Gastrocnemius medialis (tissue), 4 donors: ENCODE measurements at regions not wholly inside any gene's neighbourhood (a gene's known extent, or its start where the extent isn't known, plus 50 kb on each side); places are given as distances from the start of the nearest gene placed in this dataset.
A peak's percentile ranks its signal among the peaks of the same experiment; 100 is the strongest.

Source experiments
- ATAC-seq, 2 donors: fragments of 150-250 bp; one replicate each; pipeline ENCODE4 v1.9.1; 2016
- DNase-seq, 2 donors: peaks; one replicate each; pipeline ENCODE4 v3.0.0-alpha.2; 2019
- H3K27ac ChIP-seq, 4 donors: fragments of 200-600 bp; sonication (generic); 1 replicate in 1 of 4; 2 replicates in 3 of 4; pipeline ENCODE4 v1.5.1; 2016 to 2018; ENCODE audit warnings: mild to moderate bottlenecking in 2 of 4, moderate library complexity in 1 of 4
- H3K27me3 ChIP-seq, 3 donors: fragments of 200-600 bp; sonication (generic) in 2 of 3; 1 replicate in 1 of 3; 2 replicates in 2 of 3; pipeline versions ENCODE4 v1.5.1 to v1.6.0; 2016 to 2019; ENCODE audit warnings: mild to moderate bottlenecking in 1 of 3, moderate library complexity in 1 of 3
- H3K36me3 ChIP-seq, 2 donors: fragments of 200-600 bp; sonication (generic) in 1 of 2; one replicate each; pipeline ENCODE4 v1.5.1; 2017 to 2018
- H3K4me1 ChIP-seq, 2 donors: fragments of 200-600 bp; sonication (generic) in 1 of 2; one replicate each; pipeline ENCODE4 v1.5.1; 2016 to 2017; ENCODE audit warnings: mild to moderate bottlenecking in 2 of 2
- H3K4me3 ChIP-seq, 4 donors: fragments of 200-600 bp; sonication (generic) in 3 of 4; 1 replicate in 1 of 4; 2 replicates in 3 of 4; pipeline ENCODE4 v1.5.1; 2016 to 2019; ENCODE audit warnings: mild to moderate bottlenecking in 2 of 4
- H3K9me3 ChIP-seq, 3 donors: fragments of 200-600 bp; sonication (generic) in 2 of 3; 1 replicate in 1 of 3; 2 replicates in 2 of 3; pipeline ENCODE4 v1.5.1; 2016 to 2019
- CTCF ChIP-seq, 5 experiments: fragments of 450-650 bp in 3 of 5; fragments of 200-600 bp in 2 of 5; sonication (generic) in 2 of 5; IDR thresholded peaks in 4 of 5; conservative IDR thresholded peaks in 1 of 5; 1 replicate in 4 of 5; 2 replicates in 1 of 5; pipeline ENCODE4 v1.5.1; 2016 to 2019; ENCODE audit warnings: antibody characterized with exemption in 5 of 5, mild to moderate bottlenecking in 3 of 5, moderate library complexity in 3 of 5
- POLR2A ChIP-seq, 2 donors: fragments of 450-650 bp; IDR thresholded peaks; one replicate each; pipeline ENCODE4 v1.6.1; 2017; ENCODE audit warnings: antibody characterized with exemption in 2 of 2, mild to moderate bottlenecking in 2 of 2, moderate library complexity in 2 of 2
- in situ Hi-C, 4 donors: fragments of 200-750 bp; cut with MboI; loops; one replicate each; pipeline versions ENCODE4 v1.15.0 to v1.8.0; 2017; ENCODE audit warnings: low sequenced_read_pairs in 4 of 4
- intact Hi-C: fragments of 100-400 bp; cut with DNase I; formaldehyde crosslinking; loops from one replicate; pipeline ENCODE4 v1.15.1; 2023; ENCODE audit warnings: low total_unique reads

DNA sequence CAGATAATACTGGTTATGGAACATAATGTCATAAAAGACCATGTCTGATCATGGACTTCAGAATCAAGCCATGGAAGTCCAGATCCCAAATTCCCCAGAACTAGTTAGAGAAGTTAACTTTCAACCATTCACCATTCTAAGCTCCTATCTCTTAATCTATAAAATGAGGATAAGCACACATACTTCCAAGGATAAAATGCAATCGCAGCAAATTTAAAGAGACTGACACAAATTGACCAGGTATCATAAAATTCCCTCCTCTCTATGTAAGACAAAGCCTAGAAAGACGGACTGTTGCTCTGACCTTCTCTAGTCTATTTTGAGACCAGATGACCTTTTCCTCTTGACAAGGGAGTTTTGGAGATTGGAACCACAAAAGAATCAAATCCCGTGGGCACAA lies 426.7 kb downstream of the PLPP3 start:
- DNase-seq (no peak), ATAC-seq (no peak)
- H3K9me3 ChIP-seq, result no peaks in the 10 kb centered on the region
- intact Hi-C loops (loop anchor here (5.0 kb wide), 1 partner anchor 105 kb away; no protein-coding TSS in a partner anchor), in situ Hi-C loops (no loop called here)
- H3K27ac ChIP-seq, result no peak overlapping the region
- H3K4me3 ChIP-seq, result no peak overlapping the region
- no peaks in the 10 kb centered on the region for H3K27me3 ChIP-seq
- no peaks in the 10 kb centered on the region for H3K36me3 ChIP-seq
- H3K4me1 ChIP-seq, result peaks cover 0 to 4% of the 10 kb centered on the region in 2 donors
- TF ChIP-seq CTCF (IDR thresholded peaks at IDR 0.05 in 4 of 5, conservative IDR thresholded peaks at IDR 0.05 in 1 of 5) (no peak), POLR2A (IDR thresholded peaks at IDR 0.05) (no peak)

DNA sequence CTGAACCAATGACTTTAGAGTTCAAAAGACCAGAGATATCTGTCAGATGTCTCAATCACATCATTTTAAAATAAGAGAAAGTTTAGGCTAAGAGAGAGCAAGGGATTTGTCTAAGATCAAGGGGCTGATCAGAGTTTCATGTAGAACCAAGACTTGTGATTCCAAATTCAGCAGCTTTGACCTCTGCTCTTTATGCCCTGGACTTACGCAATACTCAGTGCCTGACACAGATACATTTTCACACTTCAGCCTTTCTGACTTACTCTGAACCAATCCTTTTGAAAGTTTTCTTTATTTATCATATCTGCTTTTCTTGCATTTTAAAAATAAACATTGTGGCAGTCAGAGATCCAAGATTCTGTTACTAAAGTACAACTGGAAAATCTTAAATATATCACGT lies 428.0 kb downstream of the PLPP3 start:
- DNase-seq, result no peak
- Histone ChIP-seq H3K27me3 (no peaks in the 10 kb centered on the region), H3K4me1 (peaks cover 4 to 13% of the 10 kb centered on the region in 2 donors), H3K4me3 (no peak overlapping the region), H3K36me3 (no peaks in the 10 kb centered on the region), H3K9me3 (no peaks in the 10 kb centered on the region), H3K27ac (no peak overlapping the region)
- intact Hi-C loops (loop anchor here (5.0 kb wide), 1 partner anchor 106 kb away; no protein-coding TSS in a partner anchor), in situ Hi-C loops (no loop called here)
- no peak for ATAC-seq
- no peak for TF ChIP-seq POLR2A (IDR thresholded peaks at IDR 0.05)
- no peak for TF ChIP-seq CTCF (IDR thresholded peaks at IDR 0.05 in 4 of 5, conservative IDR thresholded peaks at IDR 0.05 in 1 of 5)

DNA sequence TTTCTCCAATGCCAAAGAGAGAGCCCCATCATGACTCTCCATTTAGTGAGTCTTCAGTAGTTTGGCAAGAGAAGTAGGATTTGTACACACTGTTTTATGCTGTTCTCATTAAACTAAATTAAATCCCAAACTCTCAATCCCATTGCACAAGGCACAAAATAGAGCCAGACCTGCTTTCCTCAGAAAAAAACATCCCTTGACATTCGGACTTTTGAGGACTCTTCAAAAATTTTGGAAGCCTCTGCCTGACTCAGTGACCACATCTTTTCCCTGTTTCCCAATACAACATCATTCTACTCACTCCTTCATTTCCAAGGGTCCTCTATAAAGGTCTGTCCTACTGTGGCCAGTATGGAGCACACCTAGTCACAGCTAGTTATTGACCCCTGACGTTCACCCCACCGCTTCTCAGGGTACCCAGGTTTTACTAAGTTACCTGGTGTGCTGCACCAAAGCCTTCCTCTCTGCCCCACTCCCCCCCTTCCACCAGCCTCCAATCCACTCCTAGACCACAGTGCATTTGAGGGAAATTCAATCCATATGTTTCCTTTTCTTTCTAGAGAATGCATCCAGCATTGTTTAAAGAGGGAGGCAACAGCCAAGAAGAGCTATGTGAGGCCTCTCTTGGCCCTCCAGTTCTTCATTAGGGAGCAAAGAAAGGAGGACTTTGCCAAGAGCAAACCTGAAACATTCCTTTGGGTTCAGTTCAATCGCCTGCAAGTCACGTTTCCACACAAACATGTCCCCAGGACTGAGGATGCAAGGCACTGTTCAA lies 428.7 kb downstream of the PLPP3 start:
- intact Hi-C loops (loop anchor here (5.0 kb wide), 1 partner anchor 107 kb away; no protein-coding TSS in a partner anchor), in situ Hi-C loops (no loop called here)
- Histone ChIP-seq H3K4me1 (peaks cover 10 to 20% of the 10 kb centered on the region in 2 donors), H3K36me3 (no peaks in the 10 kb centered on the region), H3K27ac (peak overlapping the region in 3 of 4 donors; percentile 7 to 23 (median 18)), H3K27me3 (no peaks in the 10 kb centered on the region), H3K9me3 (no peaks in the 10 kb centered on the region), H3K4me3 (no peak overlapping the region)
- ATAC-seq, result peak; percentile 31 to 60
- peak; percentile 4 to 16 for DNase-seq
- no peak for TF ChIP-seq POLR2A (IDR thresholded peaks at IDR 0.05)
- TF ChIP-seq CTCF (IDR thresholded peaks at IDR 0.05 in 4 of 5, conservative IDR thresholded peaks at IDR 0.05 in 1 of 5), result no peak

GRCh38 chr1:56149761-56150160 lies 429.6 kb downstream of the PLPP3 start:
- no peak for ATAC-seq

More at GRCh38 chr1:56149761-56150160, 429.6 kb downstream of the PLPP3 start:
- Histone ChIP-seq H3K27me3 (no peaks in the 10 kb centered on the region), H3K36me3 (no peaks in the 10 kb centered on the region), H3K4me1 (peaks cover 10 to 21% of the 10 kb centered on the region in 2 donors), H3K9me3 (no peaks in the 10 kb centered on the region), H3K4me3 (no peak overlapping the region), H3K27ac (peak overlapping the region in 1 of 4 donors; percentile 24)
- in situ Hi-C loops (no loop called here), intact Hi-C loops (loop anchor here (5.0 kb wide), 1 partner anchor 108 kb away; no protein-coding TSS in a partner anchor)
- DNase-seq, result no peak
- TF ChIP-seq POLR2A (IDR thresholded peaks at IDR 0.05) (no peak), CTCF (IDR thresholded peaks at IDR 0.05 in 4 of 5, conservative IDR thresholded peaks at IDR 0.05 in 1 of 5) (no peak)
